22Rv1 (cell line): ENCODE measurements at regions not wholly inside any gene's neighbourhood (a gene's known extent, or its start where the extent isn't known, plus 50 kb on each side); places are given as distances from the start of the nearest gene placed in this dataset.

Source experiments
- ZFX ChIP-seq: fragments of 450-650 bp; IDR thresholded peaks from 2 replicates; pipeline ENCODE4 v1.6.1; 2017; ENCODE audit warnings: antibody characterized with exemption, borderline replicate concordance
- TF ChIP-seq, protein P1 (sequence below): fragments of 450-650 bp; IDR thresholded peaks from 2 replicates; pipeline ENCODE4 v1.5.1; 2017; ENCODE audit warnings: mild to moderate bottlenecking

DNA sequence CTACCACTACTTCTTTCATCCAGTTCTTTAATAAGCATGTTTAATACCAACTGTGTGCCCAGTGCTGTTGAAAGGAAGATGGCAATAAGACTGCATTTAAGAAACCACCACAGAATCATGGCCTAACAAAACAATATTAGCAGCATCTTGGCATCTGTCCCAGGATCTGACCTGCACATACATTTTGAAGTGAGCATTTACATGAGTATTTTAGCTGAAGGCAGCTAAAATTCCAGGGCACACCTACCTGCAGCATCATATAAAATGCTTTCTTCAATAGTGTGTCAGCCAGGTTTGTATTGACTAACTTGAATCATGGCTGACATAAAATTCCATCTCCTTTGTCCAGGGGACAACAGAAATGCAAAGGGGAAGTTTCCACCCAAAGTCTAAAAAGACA, 65.0 kb upstream of the ARHGAP5 start:
- TF ChIP-seq, protein P1, sequence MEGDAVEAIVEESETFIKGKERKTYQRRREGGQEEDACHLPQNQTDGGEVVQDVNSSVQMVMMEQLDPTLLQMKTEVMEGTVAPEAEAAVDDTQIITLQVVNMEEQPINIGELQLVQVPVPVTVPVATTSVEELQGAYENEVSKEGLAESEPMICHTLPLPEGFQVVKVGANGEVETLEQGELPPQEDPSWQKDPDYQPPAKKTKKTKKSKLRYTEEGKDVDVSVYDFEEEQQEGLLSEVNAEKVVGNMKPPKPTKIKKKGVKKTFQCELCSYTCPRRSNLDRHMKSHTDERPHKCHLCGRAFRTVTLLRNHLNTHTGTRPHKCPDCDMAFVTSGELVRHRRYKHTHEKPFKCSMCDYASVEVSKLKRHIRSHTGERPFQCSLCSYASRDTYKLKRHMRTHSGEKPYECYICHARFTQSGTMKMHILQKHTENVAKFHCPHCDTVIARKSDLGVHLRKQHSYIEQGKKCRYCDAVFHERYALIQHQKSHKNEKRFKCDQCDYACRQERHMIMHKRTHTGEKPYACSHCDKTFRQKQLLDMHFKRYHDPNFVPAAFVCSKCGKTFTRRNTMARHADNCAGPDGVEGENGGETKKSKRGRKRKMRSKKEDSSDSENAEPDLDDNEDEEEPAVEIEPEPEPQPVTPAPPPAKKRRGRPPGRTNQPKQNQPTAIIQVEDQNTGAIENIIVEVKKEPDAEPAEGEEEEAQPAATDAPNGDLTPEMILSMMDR: no peak
- no peak for TF ChIP-seq ZFX
